ENCODE measurements at regions not wholly inside any gene's neighbourhood (a gene's known extent, or its start where the extent isn't known, plus 50 kb on each side); places are given as distances from the start of the nearest gene placed in this dataset.

DNA sequence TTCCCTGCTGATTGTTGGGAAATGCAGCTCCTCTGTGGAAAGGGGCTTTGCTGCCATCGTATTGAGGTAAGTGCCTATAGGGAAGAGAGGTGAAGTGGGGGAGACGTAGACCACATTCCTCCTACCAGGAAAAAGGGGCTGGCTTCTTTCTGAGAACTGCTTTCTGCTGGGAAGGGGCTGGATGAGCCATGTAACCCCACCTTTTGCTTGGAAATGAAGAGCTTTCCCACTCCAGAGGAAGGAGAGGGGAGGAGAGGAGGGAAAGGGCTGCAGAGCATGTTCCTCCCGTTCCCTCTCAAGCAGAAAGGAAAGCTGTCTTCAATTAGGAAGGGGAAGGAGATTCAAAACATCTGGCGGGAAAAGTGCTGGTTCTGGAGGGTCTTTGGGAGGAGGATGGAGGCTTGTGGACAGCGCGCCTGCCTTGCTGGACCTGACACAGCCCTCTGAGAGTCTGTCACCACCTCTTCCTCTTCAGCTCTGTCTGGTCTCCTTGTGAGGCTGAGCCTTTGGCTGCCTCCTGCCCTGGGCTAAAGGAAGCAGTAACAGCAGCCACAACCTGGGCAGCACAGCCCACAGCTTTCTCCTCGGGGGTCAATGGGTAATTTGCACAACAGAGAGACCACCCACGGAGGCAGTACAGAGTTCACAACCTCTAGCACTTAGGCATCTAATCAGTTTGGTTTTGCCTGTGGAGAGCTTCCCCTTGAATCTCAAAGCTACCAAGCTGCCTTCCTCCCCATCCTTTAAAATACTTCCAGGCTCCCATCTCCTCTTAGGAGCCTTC lies 410.0 kb upstream of the TNP1 start (continued):
- TF ChIP-seq TEAD4 (IDR thresholded peaks at IDR 0.05; ENCODE audit: borderline replicate concordance, insufficient read depth) (no peak), YY1 (IDR thresholded peaks at IDR 0.05; ENCODE audit: low read depth) (no peak)
- TF ChIP-seq, protein P1, sequence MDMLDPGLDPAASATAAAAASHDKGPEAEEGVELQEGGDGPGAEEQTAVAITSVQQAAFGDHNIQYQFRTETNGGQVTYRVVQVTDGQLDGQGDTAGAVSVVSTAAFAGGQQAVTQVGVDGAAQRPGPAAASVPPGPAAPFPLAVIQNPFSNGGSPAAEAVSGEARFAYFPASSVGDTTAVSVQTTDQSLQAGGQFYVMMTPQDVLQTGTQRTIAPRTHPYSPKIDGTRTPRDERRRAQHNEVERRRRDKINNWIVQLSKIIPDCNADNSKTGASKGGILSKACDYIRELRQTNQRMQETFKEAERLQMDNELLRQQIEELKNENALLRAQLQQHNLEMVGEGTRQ (IDR thresholded peaks at IDR 0.05; ENCODE audit: borderline replicate concordance, low read depth, low read length), result no peak

DNA sequence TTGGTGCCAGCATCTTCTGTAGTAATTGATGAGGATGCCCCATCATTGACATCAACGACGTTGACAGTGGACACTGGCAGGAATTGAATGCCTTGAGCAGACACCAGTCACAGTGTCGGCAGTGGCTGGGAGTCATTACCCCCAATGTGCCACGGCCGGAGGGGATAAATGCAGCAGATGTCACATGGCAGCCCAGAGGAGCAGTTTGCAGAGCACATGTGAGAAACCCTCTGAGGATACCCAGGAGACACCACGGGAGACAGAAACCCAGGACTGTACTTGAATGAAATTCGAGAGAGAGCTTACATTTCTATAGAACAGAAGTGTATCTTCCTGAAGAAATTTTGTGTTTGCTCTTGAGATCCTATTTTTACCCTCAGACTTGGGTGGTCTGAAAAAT lies 409.1 kb upstream of the TNP1 start:
- DNase-seq, result no peak
- H3K36me3 ChIP-seq (replicated peaks in 1 of 2; ENCODE audit: control insufficient read depth in 1 of 2, insufficient read depth in 2 of 2, low read length in 1 of 2), result no peaks in the 10 kb centered on the region
- no peaks in the 10 kb centered on the region for H4K20me1 ChIP-seq (ENCODE audit: insufficient read depth)
- H3K9me3 ChIP-seq, result peaks cover 4% of the 10 kb centered on the region; the same call in 1 of the 2 replicates
- H3F3A ChIP-seq (replicated peaks; ENCODE audit: insufficient read depth), result no peaks in the 10 kb centered on the region
- 89% methylated on average over 6 of the region's 7 CpGs for WGBS (ENCODE audit: low lambda C conversion rate)
- peaks cover 0 to 14% of the 10 kb centered on the region in 2 experiments; a peak in 1 of 4 replicates for H3K4me1 ChIP-seq (ENCODE audit: control insufficient read depth in 1 of 2, insufficient read depth in 2 of 2, low read depth in 1 of 2, low read length in 1 of 2)
- no peaks in the 10 kb centered on the region for H3K27me3 ChIP-seq (ENCODE audit: insufficient read depth)
- H2AFZ ChIP-seq (ENCODE audit: low read depth), result no peak overlapping the region
- H3K9ac ChIP-seq, result no peak overlapping the region
- H3K27ac ChIP-seq (ENCODE audit: low read depth in 2 of 2, low read length in 1 of 2), result no peak overlapping the region
- TF ChIP-seq FOSL2 (IDR thresholded peaks at IDR 0.05; ENCODE audit: borderline replicate concordance, low read depth) (no peak), TEAD4 (IDR thresholded peaks at IDR 0.05; ENCODE audit: borderline replicate concordance, insufficient read depth) (no peak), SIN3A (IDR thresholded peaks at IDR 0.05; ENCODE audit: borderline replicate concordance, low read depth, low read length) (no peak)
- ChIA-PET POLR2A (no interaction called here), CTCF (no interaction called here)
- H3K9me2 ChIP-seq, result no peaks in the 10 kb centered on the region
- no peaks in the 10 kb centered on the region for H3K79me2 ChIP-seq (ENCODE audit: insufficient read depth)
- no peak overlapping the region for H3K4me3 ChIP-seq (ENCODE audit: low read depth in 2 of 2, low read length in 1 of 2)
- H3K4me2 ChIP-seq, result no peak overlapping the region

DNA sequence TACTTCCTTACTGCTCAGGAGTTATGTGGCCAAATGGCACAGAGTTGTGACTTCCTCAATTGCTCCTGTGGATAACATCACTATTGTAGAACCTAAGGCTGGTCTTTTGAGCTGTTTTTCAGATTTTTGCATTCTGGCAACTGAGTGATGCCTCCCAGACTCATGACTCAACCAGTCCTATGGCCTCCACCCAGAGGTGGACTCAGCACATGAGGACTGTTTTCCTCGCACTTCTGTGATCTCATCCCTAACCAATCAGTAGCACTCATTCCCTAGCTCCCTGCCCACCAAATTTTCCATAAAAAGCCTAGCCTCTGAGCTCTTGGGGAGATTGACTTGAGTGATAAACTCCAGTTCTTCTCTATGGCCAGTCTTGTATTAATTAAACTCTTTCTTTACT lies 407.9 kb upstream of the TNP1 start:
- no peak for TF ChIP-seq TAF1 (IDR thresholded peaks at IDR 0.05; ENCODE audit: borderline replicate concordance, low read depth, low read length)
- no peak for TF ChIP-seq RFX5 (IDR thresholded peaks at IDR 0.05; ENCODE audit: low read length)
- TF ChIP-seq FOSL2 (IDR thresholded peaks at IDR 0.05; ENCODE audit: borderline replicate concordance, low read depth), result no peak
- no peak for TF ChIP-seq TCF12 (IDR thresholded peaks at IDR 0.05)
- no peaks in the 10 kb centered on the region for H3K9me2 ChIP-seq
- ChIA-PET CTCF (interaction anchor here (1.7 kb wide), 1 partner anchor 18 kb away, joined by 5 read pairs; no protein-coding TSS in a partner anchor), POLR2A (no interaction called here)
- H4K20me1 ChIP-seq (ENCODE audit: insufficient read depth), result no peaks in the 10 kb centered on the region
- H3K27ac ChIP-seq (ENCODE audit: low read depth in 2 of 2, low read length in 1 of 2), result no peak overlapping the region
- no peak overlapping the region for H3K4me3 ChIP-seq (ENCODE audit: low read depth in 2 of 2, low read length in 1 of 2)
- WGBS (ENCODE audit: low lambda C conversion rate), result 94% methylated on average over 1 of the region's 1 CpG
- no peak overlapping the region for H3K4me2 ChIP-seq
- H3K9me3 ChIP-seq, result peaks cover 4% of the 10 kb centered on the region; the same call in 1 of the 2 replicates
- no peaks in the 10 kb centered on the region for H3K36me3 ChIP-seq (replicated peaks in 1 of 2; ENCODE audit: control insufficient read depth in 1 of 2, insufficient read depth in 2 of 2, low read length in 1 of 2)
- no peak overlapping the region for H3K9ac ChIP-seq
- H3K4me1 ChIP-seq (ENCODE audit: control insufficient read depth in 1 of 2, insufficient read depth in 2 of 2, low read depth in 1 of 2, low read length in 1 of 2), result peaks cover 0 to 7% of the 10 kb centered on the region in 2 experiments; a peak in 1 of 4 replicates
- H2AFZ ChIP-seq (ENCODE audit: low read depth), result no peak overlapping the region
- DNase-seq, result no peak
- no peaks in the 10 kb centered on the region for H3K27me3 ChIP-seq (ENCODE audit: insufficient read depth)
- no peaks in the 10 kb centered on the region for H3F3A ChIP-seq (replicated peaks; ENCODE audit: insufficient read depth)
- no peaks in the 10 kb centered on the region for H3K79me2 ChIP-seq (ENCODE audit: insufficient read depth)
